Neutrophil (primary cell): ENCODE measurements at regions not wholly inside any gene's neighbourhood (a gene's known extent, or its start where the extent isn't known, plus 50 kb on each side); places are given as distances from the start of the nearest gene placed in this dataset.

Experiments used
- H3K27ac ChIP-seq: fragments of 200-600 bp; sonication (generic); 2 replicates; pipeline ENCODE4 v1.5.1; 2016; ENCODE audit warnings: mild to moderate bottlenecking, moderate library complexity
- H3K27me3 ChIP-seq: fragments of 200-600 bp; sonication (generic); 2 replicates; pipeline ENCODE4 v1.6.0; 2016; ENCODE audit warnings: mild to moderate bottlenecking
- H3K36me3 ChIP-seq: fragments of 200-600 bp; sonication (generic); 2 replicates; pipeline ENCODE4 v1.5.1; 2017
- H3K4me1 ChIP-seq, 2 experiments: fragments of 200-600 bp in 1 of 2; sonication (generic) in 1 of 2; 1 replicate in 1 of 2; 2 replicates in 1 of 2; pipeline versions ENCODE4 v1.5.1 to v1.6.1; 2013 to 2016; ENCODE audit warnings: low read depth in 1 of 2, low read length in 1 of 2, mild to moderate bottlenecking in 1 of 2, moderate library complexity in 1 of 2; ENCODE audit not compliant: control insufficient read depth in 1 of 2, insufficient read depth in 1 of 2
- H3K4me3 ChIP-seq, 2 experiments: fragments of 200-600 bp in 1 of 2; sonication (generic) in 1 of 2; 1 replicate in 1 of 2; 2 replicates in 1 of 2; pipeline ENCODE4 v1.5.1; 2013 to 2016; ENCODE audit warnings: low read depth in 1 of 2, low read length in 1 of 2, mild to moderate bottlenecking in 1 of 2, moderate library complexity in 1 of 2
- H3K9me3 ChIP-seq: fragments of 200-600 bp; sonication (generic); 2 replicates; pipeline ENCODE4 v1.5.1; 2016
- TF ChIP-seq, protein P1 (sequence below): fragments of 200-600 bp; sonication (generic); IDR thresholded peaks from 2 replicates; pipeline ENCODE4 v1.5.1; 2016; ENCODE audit warnings: antibody characterized with exemption

DNA sequence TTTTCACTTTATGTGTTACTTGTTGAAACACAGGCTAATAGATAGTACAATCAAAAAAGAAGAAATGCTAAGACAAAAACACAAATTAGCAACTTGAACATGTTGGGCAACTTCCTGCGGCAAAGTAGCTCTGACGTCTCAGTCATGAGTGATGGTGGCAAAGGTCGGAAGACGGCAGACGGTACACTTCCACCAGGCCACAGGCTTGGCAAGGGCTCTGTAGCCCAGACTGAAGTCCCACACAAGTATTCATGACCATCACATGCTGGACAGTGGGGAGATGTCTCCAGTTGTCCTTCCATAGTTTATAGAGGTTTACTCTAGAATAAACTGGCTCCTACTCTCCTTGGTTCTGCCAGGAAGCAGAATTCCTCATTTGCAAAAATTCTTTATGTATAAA lies 831.3 kb downstream of the MTRR start:
- Histone ChIP-seq H3K9me3 (no peaks in the 10 kb centered on the region), H3K27me3 (no peaks in the 10 kb centered on the region), H3K36me3 (no peaks in the 10 kb centered on the region), H3K27ac (no peak overlapping the region), H3K4me3 (no peak overlapping the region), H3K4me1 (no peaks in the 10 kb centered on the region)
- TF ChIP-seq, protein P1, sequence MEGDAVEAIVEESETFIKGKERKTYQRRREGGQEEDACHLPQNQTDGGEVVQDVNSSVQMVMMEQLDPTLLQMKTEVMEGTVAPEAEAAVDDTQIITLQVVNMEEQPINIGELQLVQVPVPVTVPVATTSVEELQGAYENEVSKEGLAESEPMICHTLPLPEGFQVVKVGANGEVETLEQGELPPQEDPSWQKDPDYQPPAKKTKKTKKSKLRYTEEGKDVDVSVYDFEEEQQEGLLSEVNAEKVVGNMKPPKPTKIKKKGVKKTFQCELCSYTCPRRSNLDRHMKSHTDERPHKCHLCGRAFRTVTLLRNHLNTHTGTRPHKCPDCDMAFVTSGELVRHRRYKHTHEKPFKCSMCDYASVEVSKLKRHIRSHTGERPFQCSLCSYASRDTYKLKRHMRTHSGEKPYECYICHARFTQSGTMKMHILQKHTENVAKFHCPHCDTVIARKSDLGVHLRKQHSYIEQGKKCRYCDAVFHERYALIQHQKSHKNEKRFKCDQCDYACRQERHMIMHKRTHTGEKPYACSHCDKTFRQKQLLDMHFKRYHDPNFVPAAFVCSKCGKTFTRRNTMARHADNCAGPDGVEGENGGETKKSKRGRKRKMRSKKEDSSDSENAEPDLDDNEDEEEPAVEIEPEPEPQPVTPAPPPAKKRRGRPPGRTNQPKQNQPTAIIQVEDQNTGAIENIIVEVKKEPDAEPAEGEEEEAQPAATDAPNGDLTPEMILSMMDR: no peak

DNA sequence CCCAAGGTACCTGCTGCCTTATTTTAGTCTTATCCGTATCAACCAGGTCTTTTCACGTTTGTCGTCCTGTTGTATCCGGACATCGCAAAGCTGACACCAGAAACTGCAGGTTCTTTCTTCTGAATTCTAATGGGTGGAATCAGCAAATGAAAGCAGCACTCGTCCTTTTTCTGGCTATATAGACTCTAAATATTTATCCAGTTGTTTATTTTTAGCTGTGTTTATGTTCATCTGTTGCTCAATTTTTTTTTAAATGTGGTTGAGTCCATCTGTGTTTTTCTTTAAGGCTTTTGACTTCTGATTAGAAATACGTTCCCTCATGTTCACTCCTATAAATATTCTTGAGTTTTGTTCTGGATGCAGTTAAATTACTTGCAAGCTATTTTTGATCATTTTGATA lies 831.7 kb downstream of the MTRR start:
- H3K27me3 ChIP-seq: no peaks in the 10 kb centered on the region
- H3K36me3 ChIP-seq: no peaks in the 10 kb centered on the region
- TF ChIP-seq, protein P1: no peak
- no peak overlapping the region for H3K4me3 ChIP-seq
- no peak overlapping the region for H3K27ac ChIP-seq
- no peaks in the 10 kb centered on the region for H3K4me1 ChIP-seq
- no peaks in the 10 kb centered on the region for H3K9me3 ChIP-seq

DNA sequence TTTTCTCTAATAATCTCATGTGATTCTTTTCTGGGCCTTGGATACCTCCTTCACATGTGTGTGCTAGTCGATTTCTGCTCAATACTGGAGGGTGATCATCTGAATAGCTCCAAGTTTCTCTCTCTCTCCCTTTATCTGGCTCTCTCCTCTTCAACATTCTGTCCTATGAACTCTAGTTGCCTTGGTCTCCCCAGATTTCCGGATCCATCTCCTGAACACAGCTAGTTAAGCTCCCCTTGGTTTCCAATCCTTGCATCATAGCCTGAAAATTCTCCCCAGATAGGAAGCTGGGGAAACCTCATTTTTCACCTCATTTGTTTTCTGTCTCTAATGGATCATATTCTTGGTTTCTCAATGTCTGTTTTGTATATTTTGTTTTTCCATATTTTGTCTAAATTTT lies 832.3 kb downstream of the MTRR start:
- no peaks in the 10 kb centered on the region for H3K4me1 ChIP-seq
- H3K27me3 ChIP-seq: no peaks in the 10 kb centered on the region
- H3K36me3 ChIP-seq: no peaks in the 10 kb centered on the region
- H3K4me3 ChIP-seq: no peak overlapping the region
- H3K27ac ChIP-seq: no peak overlapping the region
- TF ChIP-seq, protein P1: no peak
- no peaks in the 10 kb centered on the region for H3K9me3 ChIP-seq

DNA sequence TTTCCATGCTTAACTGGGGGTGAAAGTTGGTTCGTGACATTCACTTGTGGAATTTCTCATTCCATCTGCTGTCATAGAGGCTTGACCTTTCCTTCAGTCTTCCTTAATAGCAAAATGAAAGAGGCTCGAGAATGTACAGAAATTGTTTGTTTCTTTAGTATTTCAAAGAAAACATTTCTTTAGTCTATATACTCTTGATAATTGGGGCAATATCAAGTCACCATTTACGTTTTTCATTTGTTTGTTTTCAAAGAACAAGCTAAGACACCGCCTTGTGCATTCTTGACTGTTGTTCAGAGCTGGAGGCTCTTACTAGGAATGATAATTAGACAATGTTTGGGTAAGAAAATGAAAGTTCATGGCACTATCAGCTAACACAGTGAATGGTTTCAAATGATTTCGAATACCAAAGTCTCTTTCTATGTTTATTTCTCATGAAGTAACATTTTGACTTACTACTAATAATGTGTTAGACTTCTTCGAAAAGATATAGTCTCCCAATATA lies 835.4 kb downstream of the SEMA5A start:
- Histone ChIP-seq H3K27me3 (no peaks in the 10 kb centered on the region), H3K9me3 (no peaks in the 10 kb centered on the region), H3K4me1 (no peaks in the 10 kb centered on the region), H3K27ac (no peak overlapping the region), H3K4me3 (no peak overlapping the region), H3K36me3 (no peaks in the 10 kb centered on the region)
- TF ChIP-seq, protein P1: no peak

DNA sequence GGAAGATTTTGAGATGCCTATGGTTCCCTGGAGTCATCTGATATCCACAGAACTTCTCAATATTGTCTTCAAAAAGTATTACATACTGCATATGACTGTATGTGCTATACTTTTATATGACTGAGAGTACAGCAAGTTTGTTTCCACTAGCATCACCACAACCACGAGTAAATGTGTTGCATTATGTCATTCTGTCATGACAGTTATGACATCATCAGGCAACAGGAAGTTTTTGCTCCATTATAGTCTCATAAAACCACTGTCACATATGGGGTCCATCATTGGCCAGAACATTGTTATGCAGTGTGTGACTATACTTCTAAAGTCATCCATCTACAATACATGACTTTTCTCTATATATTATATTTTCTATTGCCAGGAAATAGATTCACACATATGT lies 831.7 kb downstream of the SEMA5A start:
- Histone ChIP-seq H3K36me3 (no peaks in the 10 kb centered on the region), H3K27me3 (no peaks in the 10 kb centered on the region), H3K4me3 (no peak overlapping the region), H3K4me1 (no peaks in the 10 kb centered on the region), H3K27ac (no peak overlapping the region), H3K9me3 (no peaks in the 10 kb centered on the region)
- TF ChIP-seq, protein P1: no peak

DNA sequence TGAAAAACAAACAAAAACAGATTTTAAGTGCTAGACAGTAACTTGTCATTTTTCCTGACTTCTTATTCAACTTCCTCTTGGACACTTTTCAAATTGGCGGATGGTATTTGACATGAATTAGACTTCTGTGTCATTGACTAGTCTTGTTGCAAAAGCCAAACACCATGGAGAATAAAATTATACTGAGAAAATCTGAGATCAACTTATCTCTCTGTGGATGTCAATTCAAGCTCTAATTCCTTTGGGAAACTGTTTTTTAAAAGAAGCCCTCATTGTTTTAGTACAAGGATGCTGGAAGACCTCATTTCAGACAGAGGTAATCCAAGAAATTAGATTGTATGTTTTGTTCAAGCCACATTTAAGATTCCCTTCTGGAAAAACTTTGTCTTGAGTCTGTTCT lies 831.0 kb downstream of the SEMA5A start:
- Histone ChIP-seq H3K27me3 (no peaks in the 10 kb centered on the region), H3K4me1 (no peaks in the 10 kb centered on the region), H3K36me3 (no peaks in the 10 kb centered on the region), H3K9me3 (no peaks in the 10 kb centered on the region), H3K4me3 (no peak overlapping the region), H3K27ac (no peak overlapping the region)
- TF ChIP-seq, protein P1: no peak
